WERI-Rb-1 (cell line): ENCODE measurements at regions not wholly inside any gene's neighbourhood (a gene's known extent, or its start where the extent isn't known, plus 50 kb on each side); places are given as distances from the start of the nearest gene placed in this dataset.
A peak's percentile ranks its signal among the peaks of the same experiment; 100 is the strongest.

Experiments used
- DNase-seq: peaks from one replicate; pipeline ENCODE4 v3.0.0-alpha.2; 2020
- H3K27ac ChIP-seq: fragments of 250-450 bp; sonication (Bioruptor Pico); 2 replicates; pipeline ENCODE4 v1.5.1; 2020; ENCODE audit warnings: mild to moderate bottlenecking, moderate library complexity
- H3K27me3 ChIP-seq: fragments of 250-450 bp; sonication (Bioruptor Pico); 2 replicates; pipeline ENCODE4 v1.5.1; 2021; ENCODE audit warnings: mild to moderate bottlenecking, low read depth, moderate library complexity; ENCODE audit not compliant: insufficient read depth, severe bottlenecking
- H3K36me3 ChIP-seq: fragments of 250-450 bp; sonication (Bioruptor Pico); 2 replicates; pipeline ENCODE4 v1.5.1; 2020; ENCODE audit warnings: mild to moderate bottlenecking, moderate library complexity
- H3K4me3 ChIP-seq: 2 replicates; pipeline ENCODE4 v1.5.1; 2011; ENCODE audit warnings: low read depth, mild to moderate bottlenecking, control low read depth, low read length
- H3K9me3 ChIP-seq: fragments of 250-450 bp; sonication (Bioruptor Pico); 2 replicates; pipeline ENCODE4 v1.5.1; 2021; ENCODE audit warnings: mild to moderate bottlenecking, moderate library complexity; ENCODE audit not compliant: severe bottlenecking
- TF ChIP-seq, protein P1 (sequence below): IDR thresholded peaks from 2 replicates; pipeline ENCODE4 v1.5.1; 2011; ENCODE audit warnings: low read depth, mild to moderate bottlenecking, control low read depth, inconsistent platforms, low read length

DNA sequence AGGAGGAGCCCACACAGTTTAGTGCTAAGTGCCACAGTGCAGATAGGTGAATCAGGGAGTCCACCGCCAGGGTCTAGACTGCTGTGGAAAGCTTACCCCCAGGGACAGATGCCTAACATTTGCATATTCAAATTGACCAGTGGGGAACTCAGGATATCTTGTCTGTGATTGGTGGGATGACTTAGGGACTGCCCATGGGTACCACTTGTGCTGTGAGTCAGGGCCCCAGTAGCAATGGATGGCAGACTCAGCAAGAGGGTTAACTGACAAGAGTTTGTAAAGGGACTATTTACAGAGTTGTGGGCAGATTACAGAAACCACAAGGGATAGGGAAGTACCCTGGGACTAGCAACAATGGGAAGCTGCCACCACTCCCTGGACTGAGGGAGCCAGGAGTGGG, 282.1 kb downstream of the BCOR start:
- H3K4me3 ChIP-seq = no peak overlapping the region
- no peaks in the 10 kb centered on the region for H3K27me3 ChIP-seq
- no peaks in the 10 kb centered on the region for H3K9me3 ChIP-seq
- H3K27ac ChIP-seq = no peak overlapping the region
- no peaks in the 10 kb centered on the region for H3K36me3 ChIP-seq
- TF ChIP-seq, protein P1, sequence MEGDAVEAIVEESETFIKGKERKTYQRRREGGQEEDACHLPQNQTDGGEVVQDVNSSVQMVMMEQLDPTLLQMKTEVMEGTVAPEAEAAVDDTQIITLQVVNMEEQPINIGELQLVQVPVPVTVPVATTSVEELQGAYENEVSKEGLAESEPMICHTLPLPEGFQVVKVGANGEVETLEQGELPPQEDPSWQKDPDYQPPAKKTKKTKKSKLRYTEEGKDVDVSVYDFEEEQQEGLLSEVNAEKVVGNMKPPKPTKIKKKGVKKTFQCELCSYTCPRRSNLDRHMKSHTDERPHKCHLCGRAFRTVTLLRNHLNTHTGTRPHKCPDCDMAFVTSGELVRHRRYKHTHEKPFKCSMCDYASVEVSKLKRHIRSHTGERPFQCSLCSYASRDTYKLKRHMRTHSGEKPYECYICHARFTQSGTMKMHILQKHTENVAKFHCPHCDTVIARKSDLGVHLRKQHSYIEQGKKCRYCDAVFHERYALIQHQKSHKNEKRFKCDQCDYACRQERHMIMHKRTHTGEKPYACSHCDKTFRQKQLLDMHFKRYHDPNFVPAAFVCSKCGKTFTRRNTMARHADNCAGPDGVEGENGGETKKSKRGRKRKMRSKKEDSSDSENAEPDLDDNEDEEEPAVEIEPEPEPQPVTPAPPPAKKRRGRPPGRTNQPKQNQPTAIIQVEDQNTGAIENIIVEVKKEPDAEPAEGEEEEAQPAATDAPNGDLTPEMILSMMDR = no peak
- DNase-seq = no peak

DNA sequence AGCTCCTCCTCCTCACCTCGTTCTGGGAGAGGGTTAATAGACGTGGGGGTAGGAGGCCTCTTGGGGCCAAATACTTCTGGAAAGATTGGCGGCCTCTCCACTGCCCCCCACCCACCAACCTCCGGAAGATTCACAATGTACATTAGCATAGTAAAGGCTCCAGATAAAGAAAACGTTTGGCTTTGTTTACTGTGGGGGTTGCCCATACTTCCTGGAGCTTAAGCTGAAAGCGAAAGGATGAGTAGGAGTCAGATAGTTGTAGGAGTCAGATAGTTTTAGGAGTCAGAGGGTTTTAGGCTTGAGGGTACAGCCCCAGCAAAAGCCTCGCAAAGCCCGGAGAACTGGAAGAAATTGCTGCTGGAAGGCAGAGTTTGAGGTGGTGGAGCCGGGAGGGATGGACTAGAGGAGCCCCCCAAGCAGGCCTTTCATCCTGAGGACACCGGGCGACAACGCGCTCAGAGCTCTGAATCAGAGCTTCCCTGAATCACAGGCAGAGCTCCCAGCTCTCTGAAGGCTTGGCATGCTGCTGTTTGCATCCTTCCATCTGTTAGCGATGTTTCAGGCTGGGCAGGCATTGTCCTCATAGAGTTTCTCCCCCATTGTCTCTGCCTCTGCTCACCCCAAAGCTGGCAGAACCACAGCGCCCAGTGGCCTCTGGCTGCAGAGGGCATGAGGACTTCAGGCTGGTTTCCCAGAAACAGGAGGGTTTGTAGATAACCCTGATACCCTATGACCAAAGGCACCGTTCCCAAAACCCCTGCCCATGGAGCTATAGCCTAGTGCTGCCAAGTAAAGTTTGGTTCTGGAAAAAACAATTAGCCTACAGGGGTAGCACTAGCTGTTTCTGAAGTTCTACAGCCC, 280.7 kb downstream of the BCOR start:
- no peaks in the 10 kb centered on the region for H3K36me3 ChIP-seq
- no peaks in the 10 kb centered on the region for H3K9me3 ChIP-seq
- TF ChIP-seq, protein P1 = no peak
- H3K4me3 ChIP-seq = no peak overlapping the region
- no peaks in the 10 kb centered on the region for H3K27me3 ChIP-seq
- H3K27ac ChIP-seq = no peak overlapping the region
- no peak for DNase-seq

DNA sequence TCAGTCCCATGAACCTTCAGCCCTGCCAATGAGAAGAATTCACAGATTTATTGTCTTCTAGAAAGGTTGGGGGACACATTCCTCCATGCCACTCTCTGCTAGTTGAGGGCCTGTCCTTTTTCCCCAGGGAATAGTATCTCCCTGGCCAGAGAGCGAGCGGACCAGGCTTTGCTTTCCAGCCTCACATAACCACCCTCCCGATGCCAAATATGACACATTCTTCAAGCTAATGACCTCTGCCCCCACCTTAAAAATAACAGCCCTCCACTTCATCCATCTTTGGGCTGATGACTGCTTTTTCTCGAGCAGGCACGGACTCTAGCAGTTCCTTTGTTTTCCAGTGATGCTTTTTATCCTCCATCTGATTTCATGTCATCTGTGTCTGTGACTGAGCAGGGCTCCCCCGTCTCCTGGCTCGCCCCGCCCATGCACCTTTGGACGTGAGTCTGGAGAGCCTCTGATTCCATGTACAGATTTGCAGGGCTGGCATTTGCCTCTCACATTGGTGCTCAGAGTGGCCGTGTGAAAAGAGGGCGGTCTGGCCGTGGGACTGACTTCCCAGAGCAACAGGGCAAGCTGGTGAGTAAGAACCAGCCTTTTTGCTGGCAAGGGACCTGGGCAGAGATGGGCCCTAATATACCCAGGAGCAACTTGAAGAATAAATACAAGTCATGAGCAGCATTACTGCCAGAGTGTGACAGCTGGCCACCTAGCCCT, 279.8 kb downstream of the BCOR start:
- Histone ChIP-seq H3K4me3 (no peak overlapping the region), H3K36me3 (no peaks in the 10 kb centered on the region), H3K27me3 (no peaks in the 10 kb centered on the region), H3K9me3 (no peaks in the 10 kb centered on the region), H3K27ac (no peak overlapping the region)
- TF ChIP-seq, protein P1 = no peak
- DNase-seq = no peak

DNA sequence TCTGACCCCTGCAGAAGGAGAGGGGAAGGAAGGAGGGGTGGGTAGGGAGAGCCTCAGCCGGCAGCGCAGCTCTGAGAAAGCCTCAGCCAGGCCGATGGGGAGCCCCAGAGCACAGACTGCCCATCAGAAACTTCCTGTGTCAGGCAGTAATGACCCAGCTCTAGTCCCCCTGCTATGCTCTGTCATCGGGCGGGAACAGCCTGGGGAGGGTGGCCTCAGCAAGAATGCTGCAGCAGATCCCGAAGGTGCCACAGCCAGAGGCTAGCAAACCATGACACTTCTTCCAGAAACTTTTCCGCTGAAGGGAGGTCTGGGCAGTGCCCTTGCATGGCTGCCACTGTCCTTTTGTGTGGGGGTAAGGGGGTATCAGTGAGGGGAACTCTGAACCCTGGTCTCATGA, 279.0 kb downstream of the BCOR start:
- Histone ChIP-seq H3K36me3 (no peaks in the 10 kb centered on the region), H3K27me3 (no peaks in the 10 kb centered on the region), H3K9me3 (no peaks in the 10 kb centered on the region), H3K27ac (no peak overlapping the region), H3K4me3 (no peak overlapping the region)
- TF ChIP-seq, protein P1 = no peak
- no peak for DNase-seq

DNA sequence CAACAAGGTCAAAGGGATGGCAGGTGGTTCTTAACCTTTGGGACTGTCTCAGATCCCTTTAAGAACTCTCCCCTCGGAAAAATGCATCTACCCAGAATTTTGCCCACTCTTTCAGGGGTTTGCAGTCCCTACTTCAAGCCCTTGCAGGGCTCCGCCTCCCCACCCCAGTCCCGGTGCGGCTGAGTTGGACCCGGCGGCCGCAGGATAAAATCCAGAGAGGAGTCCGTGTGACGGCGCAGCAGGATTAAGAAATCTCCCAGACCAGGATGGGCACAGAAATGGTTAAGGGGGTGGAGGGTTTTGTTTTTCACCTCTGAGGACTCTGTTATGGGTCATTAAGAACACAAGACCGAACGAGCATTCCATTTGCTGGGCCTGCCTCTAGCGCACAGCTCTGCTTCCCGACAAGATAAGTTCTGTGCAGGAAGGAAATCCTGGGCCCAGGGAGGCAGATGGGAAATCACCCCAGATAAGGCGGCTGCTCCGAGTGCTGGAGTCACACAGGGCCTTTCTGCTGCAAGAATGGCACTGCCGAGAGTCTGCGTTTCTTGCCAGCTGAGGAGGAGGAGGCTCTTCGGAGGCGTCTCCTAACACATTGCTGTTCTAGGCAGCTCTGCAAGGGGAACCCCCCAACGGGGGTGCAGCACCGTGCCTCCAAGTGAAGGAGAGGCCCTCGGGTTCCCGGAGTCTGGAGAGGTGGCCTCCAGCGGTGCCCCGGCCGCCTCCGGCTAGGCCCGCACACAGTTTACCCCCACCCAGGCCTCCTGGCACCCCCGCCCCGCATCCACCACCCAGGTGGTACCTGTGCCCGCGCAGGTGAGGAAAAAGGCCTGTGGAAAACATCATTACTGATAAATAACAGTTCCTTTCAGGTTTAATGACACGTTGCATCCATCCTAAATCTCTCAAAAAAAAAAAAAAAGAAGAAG, 277.6 kb downstream of the BCOR start:
- TF ChIP-seq, protein P1 = no peak
- Histone ChIP-seq H3K27ac (peak overlapping the region; percentile 97), H3K9me3 (no peaks in the 10 kb centered on the region), H3K27me3 (no peaks in the 10 kb centered on the region), H3K36me3 (no peaks in the 10 kb centered on the region), H3K4me3 (peak overlapping the region; percentile 67)
- DNase-seq = peak; percentile 71
